ENCODE measurements at regions not wholly inside any gene's neighbourhood (a gene's known extent, or its start where the extent isn't known, plus 50 kb on each side); places are given as distances from the start of the nearest gene placed in this dataset.

DNA sequence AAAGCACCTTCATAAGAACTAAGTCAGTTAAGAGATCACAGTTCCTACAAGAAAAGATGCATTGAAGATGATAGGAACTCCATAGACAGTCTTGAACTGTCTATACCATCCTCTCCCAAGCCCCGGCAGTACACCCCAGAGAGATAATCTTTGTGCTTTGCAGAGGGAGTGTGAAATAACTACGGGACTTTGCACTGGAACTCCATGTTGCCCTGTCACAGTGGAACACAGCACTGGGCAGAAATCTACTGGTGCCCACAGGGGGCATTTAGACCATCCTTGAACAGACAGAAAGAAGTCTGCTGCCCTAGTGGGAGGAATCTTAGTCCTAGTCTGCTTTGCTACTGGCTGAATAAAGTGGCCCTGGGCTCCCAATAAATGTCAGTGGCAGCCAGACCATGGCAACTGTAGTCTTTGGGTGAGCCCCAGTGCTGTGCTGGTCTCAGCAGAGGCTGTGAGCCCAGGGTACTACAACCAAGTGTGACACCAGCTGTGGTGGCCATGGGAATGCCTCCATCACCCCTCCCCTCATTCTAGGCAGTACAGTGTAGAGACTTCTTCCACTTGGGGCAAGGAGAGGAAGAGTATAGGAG lies 107.7 kb upstream of the TMEM168 start:
- TF ChIP-seq ZFX (IDR thresholded peaks at IDR 0.05): no peak
- TF ChIP-seq, protein P1, sequence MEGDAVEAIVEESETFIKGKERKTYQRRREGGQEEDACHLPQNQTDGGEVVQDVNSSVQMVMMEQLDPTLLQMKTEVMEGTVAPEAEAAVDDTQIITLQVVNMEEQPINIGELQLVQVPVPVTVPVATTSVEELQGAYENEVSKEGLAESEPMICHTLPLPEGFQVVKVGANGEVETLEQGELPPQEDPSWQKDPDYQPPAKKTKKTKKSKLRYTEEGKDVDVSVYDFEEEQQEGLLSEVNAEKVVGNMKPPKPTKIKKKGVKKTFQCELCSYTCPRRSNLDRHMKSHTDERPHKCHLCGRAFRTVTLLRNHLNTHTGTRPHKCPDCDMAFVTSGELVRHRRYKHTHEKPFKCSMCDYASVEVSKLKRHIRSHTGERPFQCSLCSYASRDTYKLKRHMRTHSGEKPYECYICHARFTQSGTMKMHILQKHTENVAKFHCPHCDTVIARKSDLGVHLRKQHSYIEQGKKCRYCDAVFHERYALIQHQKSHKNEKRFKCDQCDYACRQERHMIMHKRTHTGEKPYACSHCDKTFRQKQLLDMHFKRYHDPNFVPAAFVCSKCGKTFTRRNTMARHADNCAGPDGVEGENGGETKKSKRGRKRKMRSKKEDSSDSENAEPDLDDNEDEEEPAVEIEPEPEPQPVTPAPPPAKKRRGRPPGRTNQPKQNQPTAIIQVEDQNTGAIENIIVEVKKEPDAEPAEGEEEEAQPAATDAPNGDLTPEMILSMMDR (conservative IDR thresholded peaks at IDR 0.05): no peak
- H3K27ac ChIP-seq: no peak overlapping the region

- H3K27ac ChIP-seq: no peak overlapping the region
- TF ChIP-seq ZFX (IDR thresholded peaks at IDR 0.05): no peak
- TF ChIP-seq, protein P1 (conservative IDR thresholded peaks at IDR 0.05): no peak
These were observed 105.9 kb upstream of the TMEM168 start for GRCh38 chr7:112896026-112896601.

DNA sequence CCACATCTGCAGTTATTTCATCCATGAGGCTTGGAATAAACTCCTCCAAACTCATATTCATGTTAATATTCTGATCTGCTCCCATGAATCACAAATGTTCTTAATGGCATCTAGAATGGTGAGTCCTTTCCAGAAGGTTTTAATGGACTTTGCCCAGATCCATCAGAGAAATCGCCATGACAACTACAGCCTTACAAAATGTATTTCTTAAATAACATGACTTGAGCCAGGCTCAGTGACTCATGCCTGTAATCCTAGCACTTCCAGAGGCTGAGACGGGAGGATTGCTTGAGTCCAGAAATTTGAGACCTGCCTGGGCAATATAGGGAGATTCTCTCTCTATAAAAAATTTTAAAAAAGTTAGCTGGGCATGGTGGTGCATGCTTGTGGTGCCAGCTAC lies 102.1 kb upstream of the TMEM168 start:
- H3K27ac ChIP-seq: no peak overlapping the region
- no peak for TF ChIP-seq ZFX (IDR thresholded peaks at IDR 0.05)
- TF ChIP-seq, protein P1 (conservative IDR thresholded peaks at IDR 0.05): no peak

DNA sequence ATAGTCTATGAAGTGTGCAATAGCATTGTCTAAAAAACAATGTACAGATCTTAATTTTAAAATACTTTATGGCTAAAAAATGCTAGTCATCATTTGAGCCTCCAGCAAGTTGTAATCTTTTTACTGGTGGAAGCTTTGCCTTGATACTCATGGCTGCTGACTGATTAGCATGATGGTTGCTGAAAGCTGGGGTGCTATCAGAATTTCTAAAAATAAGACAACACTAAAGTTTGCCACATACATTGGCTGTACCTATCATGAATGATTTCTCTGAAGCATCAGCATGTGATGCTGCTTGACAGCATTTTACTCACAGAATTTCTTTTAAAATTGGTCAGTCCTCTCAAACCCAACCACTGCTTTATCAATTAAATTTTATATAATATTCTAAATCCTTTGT lies 101.5 kb upstream of the TMEM168 start:
- TF ChIP-seq ZFX (IDR thresholded peaks at IDR 0.05): no peak
- TF ChIP-seq, protein P1 (conservative IDR thresholded peaks at IDR 0.05): no peak

GRCh38 chr7:112889834-112890438 lies 99.7 kb upstream of the TMEM168 start:
- TF ChIP-seq, protein P1 (conservative IDR thresholded peaks at IDR 0.05): no peak
- TF ChIP-seq ZFX (IDR thresholded peaks at IDR 0.05): no peak
- H3K27ac ChIP-seq: no peak overlapping the region

More for the DNA sequence above, 101.5 kb upstream of the TMEM168 start:
- H3K27ac ChIP-seq: no peak overlapping the region

- no peak for TF ChIP-seq ZFX (IDR thresholded peaks at IDR 0.05)
- TF ChIP-seq, protein P1 (conservative IDR thresholded peaks at IDR 0.05): no peak
- no peak overlapping the region for H3K27ac ChIP-seq
These were observed 99.1 kb upstream of the TMEM168 start for GRCh38 chr7:112889268-112889667.

- no peak overlapping the region for H3K27ac ChIP-seq
- TF ChIP-seq, protein P1 (conservative IDR thresholded peaks at IDR 0.05): no peak
- no peak for TF ChIP-seq ZFX (IDR thresholded peaks at IDR 0.05)
These were observed 98.6 kb upstream of the TMEM168 start for GRCh38 chr7:112888781-112889180.

Data from C4-2B (cell line).